VCaP (cell line): ENCODE measurements at regions not wholly inside any gene's neighbourhood (a gene's known extent, or its start where the extent isn't known, plus 50 kb on each side); places are given as distances from the start of the nearest gene placed in this dataset.

Source experiments
- H3K27ac ChIP-seq: fragments of 450-650 bp; 2 replicates; pipeline ENCODE4 v1.5.1; 2017
- TF ChIP-seq, protein P1 (sequence below): fragments of 450-650 bp; conservative IDR thresholded peaks from 2 replicates; pipeline ENCODE4 v1.5.1; 2017; ENCODE audit warnings: mild to moderate bottlenecking, moderate library complexity

DNA sequence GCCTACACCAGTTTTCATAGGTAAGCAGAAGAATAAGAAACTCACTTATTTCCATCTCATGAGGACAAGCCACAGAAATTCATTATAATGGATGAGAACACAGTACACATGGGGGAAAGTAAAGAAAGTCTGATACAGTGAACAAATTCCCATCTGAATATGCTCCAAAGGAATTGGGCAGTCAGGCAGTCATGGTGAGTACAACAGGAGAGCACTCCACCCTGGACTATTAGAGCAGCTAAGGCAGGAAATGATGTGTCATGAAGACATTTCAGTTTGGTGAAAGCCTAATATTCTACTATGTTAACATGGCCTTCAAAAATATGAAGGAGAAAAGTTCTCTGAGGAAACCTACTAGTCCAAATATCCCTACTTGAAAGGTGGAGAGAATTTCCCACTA is 92.0 kb upstream of the PRDX4 start:
- H3K27ac ChIP-seq, result no peak overlapping the region
- TF ChIP-seq, protein P1, sequence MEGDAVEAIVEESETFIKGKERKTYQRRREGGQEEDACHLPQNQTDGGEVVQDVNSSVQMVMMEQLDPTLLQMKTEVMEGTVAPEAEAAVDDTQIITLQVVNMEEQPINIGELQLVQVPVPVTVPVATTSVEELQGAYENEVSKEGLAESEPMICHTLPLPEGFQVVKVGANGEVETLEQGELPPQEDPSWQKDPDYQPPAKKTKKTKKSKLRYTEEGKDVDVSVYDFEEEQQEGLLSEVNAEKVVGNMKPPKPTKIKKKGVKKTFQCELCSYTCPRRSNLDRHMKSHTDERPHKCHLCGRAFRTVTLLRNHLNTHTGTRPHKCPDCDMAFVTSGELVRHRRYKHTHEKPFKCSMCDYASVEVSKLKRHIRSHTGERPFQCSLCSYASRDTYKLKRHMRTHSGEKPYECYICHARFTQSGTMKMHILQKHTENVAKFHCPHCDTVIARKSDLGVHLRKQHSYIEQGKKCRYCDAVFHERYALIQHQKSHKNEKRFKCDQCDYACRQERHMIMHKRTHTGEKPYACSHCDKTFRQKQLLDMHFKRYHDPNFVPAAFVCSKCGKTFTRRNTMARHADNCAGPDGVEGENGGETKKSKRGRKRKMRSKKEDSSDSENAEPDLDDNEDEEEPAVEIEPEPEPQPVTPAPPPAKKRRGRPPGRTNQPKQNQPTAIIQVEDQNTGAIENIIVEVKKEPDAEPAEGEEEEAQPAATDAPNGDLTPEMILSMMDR, result no peak

GRCh38 chrX:23578079-23578478 is 89.2 kb upstream of the PRDX4 start:
- TF ChIP-seq, protein P1, result no peak
- no peak overlapping the region for H3K27ac ChIP-seq

- TF ChIP-seq, protein P1, result no peak
- no peak overlapping the region for H3K27ac ChIP-seq
These were observed 77.8 kb upstream of the PRDX4 start for GRCh38 chrX:23589496-23589895.

DNA sequence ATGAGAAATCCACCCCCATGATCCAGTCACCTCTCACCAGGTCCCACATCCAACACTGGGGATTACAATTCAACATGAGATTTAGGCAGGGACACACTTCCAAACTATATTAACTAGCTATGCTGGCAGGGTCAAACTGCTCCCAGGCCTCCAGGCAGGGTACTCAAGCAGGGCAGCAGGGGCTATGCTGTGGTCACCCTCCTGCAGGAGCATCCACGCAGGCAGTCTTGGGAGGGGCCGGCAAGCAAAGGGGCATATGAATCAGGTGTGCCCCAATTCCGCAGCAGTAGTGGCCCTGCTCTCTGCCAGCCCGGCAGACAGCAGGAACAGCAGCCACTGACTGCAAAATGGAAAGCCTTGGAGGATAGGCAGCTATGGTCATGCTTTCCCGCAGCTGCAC is 74.6 kb upstream of the PRDX4 start:
- no peak overlapping the region for H3K27ac ChIP-seq
- TF ChIP-seq, protein P1, result no peak

DNA sequence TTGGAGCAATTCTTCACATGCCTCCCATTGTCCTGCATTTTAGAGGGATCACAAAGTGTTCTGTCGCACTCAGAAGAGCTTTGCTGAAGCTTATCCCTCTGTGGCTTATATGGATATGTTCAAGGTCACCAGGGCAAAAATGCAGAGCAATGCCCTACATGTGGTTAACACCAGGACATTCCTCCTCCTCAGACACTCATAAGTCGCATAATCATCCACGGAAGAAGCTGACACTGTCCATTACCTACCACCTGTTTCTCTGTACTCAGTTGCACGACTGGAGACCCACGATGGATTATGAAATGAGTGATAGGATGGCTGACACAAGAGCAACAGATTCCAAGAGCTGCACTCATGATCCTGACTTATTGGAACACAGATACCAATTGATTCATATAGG is 68.7 kb upstream of the PRDX4 start:
- no peak overlapping the region for H3K27ac ChIP-seq
- TF ChIP-seq, protein P1, result no peak

DNA sequence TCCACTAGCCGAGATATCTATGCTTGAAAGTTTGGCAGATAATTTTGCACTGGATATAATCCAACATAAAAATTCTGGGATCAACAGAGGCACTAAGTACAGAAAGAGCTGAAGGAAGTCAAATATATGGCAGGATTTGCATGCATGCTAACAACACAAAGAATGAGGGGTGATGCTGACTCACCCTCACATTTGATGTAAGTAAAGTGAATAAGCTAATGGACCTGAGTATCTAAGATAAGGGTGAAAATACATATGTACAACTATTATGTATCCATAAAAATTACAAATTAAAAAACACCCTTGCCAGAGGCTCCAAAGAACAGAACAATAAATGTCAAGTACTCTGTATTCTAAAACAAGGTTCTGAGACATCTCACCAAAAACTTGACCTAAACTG is 63.8 kb upstream of the PRDX4 start:
- H3K27ac ChIP-seq, result no peak overlapping the region
- TF ChIP-seq, protein P1, result no peak

GRCh38 chrX:23610495-23610894 is 56.8 kb upstream of the PRDX4 start:
- TF ChIP-seq, protein P1, result no peak

GRCh38 chrX:23612846-23613245 is 54.4 kb upstream of the PRDX4 start:
- H3K27ac ChIP-seq, result no peak overlapping the region
- TF ChIP-seq, protein P1, result no peak

More at GRCh38 chrX:23610495-23610894, 56.8 kb upstream of the PRDX4 start:
- H3K27ac ChIP-seq, result no peak overlapping the region
